Suppressor macrophage treated with lipopolysaccharide for 4 hours (primary cell): ENCODE measurements at regions not wholly inside any gene's neighbourhood (a gene's known extent, or its start where the extent isn't known, plus 50 kb on each side); places are given as distances from the start of the nearest gene placed in this dataset.

ENCODE experiments used
- DNase-seq: peaks from one replicate; pipeline ENCODE4 v3.0.0-alpha.2; 2020

DNA sequence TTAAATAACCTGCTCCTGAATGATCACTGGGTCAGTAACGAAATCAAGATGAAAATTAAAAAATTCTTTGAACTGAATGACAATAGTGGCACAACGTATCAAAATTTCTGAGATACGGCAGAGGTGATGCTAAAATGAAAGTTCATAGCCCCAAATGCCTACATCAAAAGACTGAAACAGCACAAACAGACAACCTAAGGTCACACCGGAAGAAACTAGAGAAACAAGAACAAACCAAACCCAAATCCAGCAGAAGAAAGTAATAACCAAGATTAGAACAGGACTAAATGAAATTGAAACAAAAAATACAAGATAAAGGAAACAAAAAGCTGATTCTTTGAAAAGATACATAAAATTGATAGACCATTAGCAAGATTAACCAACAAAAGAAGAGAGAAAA is 324.1 kb downstream of the RBM26 start:
- no peak for DNase-seq

DNA sequence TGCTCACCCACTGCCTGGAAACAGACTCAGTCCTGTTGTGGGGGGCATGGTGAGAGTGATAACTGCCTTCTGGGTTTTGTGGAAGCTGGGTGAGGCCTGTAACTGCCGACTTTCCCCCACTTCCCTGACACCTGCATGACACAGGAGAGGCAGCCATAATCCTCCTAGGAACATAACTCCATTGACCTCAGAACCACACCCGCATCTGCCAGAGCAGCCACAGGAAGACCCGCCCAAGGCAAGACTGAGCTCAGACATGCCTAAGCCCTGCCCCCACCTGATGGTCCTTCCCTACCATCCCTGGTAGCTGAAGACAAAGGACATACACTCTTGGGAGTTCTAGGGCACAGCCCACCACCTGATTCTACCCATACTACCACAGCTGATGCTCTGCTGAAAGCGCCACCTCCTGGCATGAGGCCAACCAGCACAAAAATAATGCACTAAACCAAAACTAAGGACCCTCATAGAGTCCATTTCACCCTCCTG is 326.7 kb downstream of the RBM26 start:
- DNase-seq, result no peak

DNA sequence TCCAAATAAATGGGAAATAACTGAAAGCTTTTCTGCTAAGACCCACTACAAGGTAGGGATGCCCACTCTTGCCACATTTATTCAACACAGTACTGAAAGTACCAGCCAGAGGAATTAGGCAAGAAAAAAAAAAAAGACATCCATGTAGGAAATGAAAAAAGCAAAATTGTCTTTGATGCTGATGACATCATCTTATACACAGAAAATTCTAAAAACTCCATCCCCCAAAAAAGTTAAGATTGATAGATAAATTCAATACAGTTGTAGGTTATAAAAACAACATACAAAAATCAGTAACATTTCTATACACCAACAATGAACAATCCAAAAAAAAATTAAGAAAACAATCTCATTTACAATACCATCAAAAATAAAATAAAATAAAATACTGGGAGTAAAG is 330.4 kb downstream of the RBM26 start:
- DNase-seq, result no peak

DNA sequence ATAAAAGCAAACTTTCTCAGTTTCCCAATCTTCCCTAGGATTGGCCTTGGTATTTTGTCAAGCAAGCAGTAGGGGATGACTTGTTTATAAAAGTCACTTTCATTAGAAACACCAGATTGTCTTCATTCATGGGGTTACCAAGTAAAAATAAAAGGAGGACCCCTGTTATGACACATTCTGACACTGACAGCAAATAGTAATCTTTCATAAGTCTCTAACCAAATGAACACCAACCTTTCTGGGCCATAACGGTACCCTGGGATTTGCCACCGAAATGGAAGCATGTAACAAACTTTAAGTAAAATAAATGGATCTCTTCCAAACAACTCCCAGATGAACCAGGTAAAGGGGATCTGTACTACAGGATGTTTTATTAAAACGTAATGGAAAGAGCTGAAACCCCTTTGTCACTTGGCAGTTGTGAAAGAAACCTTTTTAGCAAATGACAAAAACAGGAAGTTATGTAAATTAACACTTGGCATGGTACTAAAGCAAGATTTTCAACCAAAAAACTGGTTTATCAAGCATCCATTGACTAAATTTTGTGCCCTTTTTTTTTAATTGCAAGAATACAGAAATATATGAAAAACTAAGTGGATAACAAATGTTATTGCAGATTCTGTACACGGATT is 335.6 kb downstream of the RBM26 start:
- no peak for DNase-seq

DNA sequence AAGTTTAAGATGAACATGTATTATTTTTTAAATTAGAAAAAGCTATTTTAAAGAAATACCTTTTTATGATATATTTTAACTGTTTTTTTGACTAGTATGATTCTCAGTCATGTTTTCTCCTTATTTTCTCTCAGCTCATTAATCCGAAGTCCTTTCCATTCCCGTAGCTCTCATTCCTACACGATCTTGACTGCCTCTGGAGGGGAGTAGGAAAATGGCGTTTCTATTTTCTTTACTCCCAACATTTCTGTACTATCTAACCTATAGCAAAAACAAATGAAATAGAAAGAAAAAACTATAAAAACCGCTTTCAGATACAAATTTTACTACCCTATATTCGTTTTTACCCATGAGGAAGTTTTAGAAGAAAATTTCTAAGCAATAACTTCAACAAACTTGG is 343.8 kb downstream of the RBM26 start:
- no peak for DNase-seq

DNA sequence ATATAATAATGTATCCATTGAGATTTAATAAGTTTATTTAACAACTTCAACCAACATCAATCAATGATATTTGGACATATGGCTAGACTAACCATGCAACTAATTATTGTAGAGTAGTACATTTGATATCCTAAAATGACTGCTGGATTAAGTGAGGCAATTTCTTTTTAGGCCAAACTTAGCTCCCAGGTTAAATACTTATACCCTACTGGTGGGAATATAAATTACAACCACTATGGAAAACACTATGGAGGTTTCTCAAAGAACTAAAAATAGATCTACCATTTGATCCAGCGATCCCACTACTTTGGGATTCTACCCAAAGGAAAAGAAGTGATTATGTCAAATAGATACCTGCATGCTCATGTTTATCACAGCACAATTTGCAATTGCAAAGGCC is 345.8 kb downstream of the RBM26 start:
- DNase-seq, result no peak

DNA sequence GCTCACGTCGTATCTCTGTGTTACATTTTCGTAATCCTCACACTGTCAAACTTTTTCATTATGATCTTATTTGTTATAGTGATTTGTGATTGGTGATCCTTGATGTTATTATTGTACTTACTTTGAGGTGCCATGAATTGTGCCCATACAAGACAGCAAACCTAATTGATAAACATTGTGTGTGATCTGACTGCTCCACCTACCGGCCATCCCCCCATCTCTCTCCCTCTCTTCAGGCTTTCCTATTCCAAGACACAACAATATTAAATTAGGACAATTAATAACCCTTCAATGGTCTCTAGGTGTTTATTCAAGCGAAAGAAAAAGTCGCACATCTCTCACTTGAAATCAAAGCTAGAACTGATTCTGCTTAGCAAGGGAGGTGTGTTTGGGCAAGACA is 349.3 kb downstream of the RBM26 start:
- no peak for DNase-seq

DNA sequence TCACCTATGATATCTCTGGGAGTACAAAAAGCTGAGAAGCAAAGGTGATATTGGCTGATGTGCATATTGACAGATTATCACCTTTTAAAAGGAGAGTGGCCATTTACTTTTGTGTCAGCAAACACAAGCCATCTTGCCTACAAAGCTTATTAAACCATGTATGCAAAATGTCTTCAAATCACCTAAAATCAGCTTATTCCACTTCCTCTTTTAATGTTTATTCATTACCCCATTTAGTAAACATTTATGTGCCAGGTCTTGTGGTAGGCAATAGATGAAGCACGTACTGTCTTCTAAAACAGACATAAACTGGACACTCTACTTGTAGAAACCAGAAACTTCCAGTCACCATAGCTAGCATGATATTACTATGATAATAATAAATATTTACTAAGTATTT is 354.6 kb downstream of the RBM26 start:
- DNase-seq, result no peak

DNA sequence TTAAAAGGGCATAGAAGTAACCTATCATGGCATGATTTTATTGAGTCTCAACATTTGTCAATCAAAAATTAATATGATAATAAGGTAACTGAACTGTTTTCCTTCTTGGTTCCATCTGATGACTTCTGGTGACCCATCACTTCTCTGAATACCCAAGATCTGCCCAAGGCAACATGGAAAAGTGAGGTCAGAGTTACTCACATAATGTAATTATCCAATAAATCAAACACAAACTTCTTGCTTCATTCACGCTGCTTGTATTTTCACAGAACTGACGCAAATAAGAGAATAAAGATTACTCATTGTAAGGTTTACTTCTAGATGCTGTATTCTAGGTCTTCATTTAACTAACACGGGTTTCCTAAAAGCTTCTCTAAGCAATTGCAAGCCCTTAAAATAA is 361.6 kb downstream of the RBM26 start:
- no peak for DNase-seq

DNA sequence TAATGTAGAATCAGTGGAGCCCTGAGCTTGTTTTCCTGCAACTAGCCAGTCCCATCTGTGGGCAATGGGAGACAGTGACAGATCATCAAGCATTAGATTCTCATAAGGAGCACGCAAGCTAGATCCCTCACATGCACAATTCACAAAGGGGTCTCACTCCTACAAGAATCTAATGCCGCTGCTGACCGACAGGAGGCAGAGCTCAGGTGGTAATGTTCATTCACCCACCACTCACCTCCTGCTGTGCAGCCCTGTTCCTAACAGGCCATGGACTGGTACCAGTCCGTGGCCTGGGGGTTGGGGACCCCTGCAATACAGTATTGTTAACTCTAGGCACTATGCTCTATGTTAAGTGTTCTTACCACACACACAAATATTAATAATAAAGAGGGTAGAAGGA is 362.8 kb downstream of the RBM26 start:
- DNase-seq, result no peak

DNA sequence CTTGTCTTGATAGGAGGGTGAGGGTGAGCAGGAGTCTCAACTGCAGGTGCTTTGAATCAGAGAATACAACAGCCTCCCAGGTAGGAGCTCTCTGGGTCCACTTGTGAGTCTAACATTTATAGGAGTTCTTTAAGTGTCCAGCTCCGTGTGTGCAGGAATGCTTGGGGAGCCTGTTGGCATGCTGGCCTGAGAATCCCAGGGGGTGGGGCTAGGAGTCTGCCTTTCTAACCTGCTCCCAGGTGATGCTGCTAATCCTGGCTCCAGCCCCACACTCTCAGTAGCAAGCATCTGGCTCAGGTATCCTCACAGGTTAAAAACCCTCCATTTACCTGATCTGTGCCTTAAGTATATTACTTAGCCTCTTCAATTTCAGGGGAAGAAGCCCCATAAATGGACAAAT is 368.9 kb downstream of the RBM26 start:
- no peak for DNase-seq

DNA sequence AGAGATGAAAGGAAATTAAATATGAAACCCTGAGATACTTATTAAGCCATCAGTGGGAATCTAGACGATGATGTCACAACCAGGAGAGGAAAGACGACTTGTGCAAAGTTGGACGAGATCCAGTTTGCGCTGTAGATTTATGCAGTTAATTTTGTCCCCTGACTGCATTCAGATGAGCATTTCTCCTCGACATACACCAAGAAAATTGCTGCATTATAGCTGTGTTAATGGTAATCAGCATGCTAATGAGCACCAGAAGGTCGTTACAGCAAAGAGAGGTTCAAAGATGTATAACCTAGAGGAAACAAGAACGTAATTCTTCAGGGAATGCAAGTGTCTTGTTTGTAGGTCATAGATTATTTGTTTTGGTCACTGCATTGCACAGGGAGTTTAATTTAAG is 371.7 kb downstream of the RBM26 start:
- no peak for DNase-seq

DNA sequence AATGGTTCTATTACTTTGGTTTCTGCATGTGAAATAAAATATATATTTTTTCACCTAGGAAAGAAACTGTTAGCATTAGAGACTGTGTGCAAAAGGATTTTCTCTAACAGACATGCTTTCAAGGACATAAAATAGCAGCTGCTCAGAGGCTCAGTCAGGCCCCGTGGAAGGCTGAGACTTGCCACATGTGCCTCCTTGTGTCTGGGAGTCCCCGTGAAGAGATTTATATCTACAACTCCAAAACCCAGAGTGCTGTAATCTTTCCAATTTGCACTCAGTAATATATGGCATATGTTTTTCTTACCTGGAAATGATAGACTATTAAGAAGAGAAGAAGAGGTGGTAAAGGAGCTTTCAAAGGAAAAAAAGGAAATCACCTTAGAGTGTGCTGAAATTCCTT is 371.6 kb upstream of the OBI1 start:
- DNase-seq, result no peak

DNA sequence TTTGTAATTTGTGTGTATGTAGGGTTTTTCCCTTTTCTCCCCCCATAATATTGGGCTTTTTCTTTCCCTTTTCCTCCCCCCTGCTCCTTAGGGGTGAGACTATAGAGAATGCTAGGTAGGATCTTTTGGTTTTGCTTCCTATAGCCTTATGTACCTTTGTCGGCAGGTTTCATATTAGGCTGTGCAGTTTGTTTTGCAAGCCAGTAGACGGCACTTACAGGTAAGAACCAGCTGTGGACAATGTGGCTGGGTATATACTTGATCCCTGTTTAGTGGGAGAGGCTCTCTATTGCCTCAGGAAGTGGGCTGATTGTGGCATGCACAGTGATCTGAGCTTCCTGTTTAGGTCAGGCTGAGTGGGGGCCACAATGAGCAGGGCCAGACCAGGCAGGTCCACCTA is 359.2 kb upstream of the OBI1 start:
- DNase-seq, result no peak

DNA sequence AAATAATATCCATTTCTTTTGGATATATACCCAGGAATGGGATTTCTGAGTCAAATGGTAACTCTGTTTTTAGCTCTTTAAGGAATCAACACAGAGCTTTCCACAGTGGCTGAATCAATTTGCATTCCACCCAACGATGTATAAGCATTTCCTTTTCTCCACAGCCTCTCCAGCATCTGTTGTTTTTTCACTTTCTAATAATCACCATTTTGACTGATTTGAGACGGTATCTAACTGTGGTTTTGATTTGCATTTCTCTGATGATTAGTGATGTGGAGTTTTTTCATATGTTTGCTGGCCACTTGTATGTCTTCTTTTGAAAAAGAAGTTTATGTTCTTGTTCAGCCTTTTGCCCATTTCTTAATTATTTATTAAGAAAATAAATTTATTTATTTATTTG is 352.2 kb upstream of the OBI1 start:
- no peak for DNase-seq

DNA sequence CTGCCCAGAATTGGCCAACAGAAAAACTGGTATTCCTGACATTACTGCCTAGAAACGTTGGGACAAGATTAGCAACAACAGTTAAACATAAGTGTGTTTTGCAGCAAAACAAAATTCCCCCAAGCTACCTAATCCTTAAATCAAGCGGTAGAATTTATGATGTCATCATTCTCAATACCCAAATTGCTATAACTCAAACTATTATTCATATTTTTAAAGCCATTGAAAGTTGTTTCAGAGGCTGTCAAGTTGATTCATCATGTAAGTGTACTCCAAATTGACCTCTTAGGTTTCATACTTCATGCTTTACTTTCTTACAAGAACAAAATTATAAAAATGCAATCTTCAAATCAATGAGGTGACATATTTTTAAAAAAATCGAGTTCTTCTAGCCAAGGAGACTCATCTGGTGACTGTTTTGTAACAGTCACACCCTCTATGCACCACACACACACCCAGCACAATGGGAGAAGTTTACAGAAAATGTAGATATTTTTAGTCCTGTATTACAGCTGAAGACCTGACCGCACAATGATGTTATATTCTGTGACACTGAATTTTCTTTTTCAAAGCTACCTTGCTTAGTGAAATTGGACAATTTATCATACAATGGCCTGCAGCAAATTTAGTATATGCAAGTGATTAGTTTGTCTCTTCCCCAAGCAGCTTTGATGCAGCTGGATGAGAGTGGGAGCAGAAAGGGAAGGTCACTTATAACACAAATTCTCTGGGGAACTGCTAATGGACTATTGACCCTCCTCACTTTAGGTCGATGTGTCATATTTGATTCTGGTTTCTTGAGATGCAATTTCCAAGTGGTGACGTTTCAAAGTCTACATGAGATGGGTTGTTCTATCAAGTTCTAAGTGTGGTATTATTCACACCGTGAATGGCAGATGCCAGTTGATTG is 345.3 kb upstream of the OBI1 start:
- no peak for DNase-seq

DNA sequence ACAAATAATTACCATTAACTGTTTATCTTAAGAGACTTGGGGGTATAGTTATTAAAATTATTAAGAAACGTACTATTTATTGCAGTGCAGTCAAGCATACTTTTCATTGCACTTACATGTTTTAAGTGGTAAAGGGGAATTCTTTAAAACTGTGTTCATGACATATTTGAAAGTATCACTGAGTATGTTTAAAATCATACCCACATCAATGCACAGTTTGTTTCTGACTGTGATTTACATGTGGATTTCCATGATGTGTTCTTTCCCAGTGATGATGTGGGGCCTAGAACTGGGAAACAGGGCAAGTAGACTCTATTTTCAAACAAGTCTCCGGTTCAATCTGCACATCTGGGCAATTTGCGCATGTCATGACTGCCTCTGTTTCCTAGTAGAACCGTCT is 340.5 kb upstream of the OBI1 start:
- DNase-seq, result no peak

DNA sequence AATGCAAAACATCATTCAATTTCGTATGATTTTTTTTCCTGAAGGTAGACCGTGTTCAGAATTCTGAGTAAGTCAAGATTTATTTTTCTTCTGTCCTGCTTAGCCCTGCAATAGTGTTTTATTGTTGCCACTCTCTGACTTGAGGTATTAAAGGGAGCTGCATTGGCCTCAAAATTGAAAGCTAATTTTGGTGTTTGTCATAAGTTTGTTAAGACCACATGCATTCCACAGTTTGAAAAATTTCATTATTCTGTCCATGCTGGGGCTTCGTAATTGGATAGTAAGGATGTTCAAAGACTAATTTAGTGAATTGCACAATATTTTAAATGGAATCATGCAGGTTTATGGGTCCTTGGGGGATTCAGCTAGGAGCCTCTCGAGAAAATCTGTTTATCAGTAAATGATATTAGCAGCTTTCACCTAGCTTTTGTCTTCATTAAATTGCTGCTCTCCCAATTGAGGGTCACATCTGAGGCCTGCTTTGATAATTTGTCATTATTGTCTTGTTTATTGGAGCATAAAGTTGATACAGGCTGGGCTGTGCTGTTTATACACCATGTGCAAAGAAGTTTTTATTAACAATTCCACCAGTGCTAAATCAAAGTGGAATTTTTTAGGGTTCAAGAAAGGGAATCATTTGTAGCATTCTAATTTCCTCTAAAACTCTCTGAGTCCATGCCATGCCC is 339.8 kb upstream of the OBI1 start:
- no peak for DNase-seq

DNA sequence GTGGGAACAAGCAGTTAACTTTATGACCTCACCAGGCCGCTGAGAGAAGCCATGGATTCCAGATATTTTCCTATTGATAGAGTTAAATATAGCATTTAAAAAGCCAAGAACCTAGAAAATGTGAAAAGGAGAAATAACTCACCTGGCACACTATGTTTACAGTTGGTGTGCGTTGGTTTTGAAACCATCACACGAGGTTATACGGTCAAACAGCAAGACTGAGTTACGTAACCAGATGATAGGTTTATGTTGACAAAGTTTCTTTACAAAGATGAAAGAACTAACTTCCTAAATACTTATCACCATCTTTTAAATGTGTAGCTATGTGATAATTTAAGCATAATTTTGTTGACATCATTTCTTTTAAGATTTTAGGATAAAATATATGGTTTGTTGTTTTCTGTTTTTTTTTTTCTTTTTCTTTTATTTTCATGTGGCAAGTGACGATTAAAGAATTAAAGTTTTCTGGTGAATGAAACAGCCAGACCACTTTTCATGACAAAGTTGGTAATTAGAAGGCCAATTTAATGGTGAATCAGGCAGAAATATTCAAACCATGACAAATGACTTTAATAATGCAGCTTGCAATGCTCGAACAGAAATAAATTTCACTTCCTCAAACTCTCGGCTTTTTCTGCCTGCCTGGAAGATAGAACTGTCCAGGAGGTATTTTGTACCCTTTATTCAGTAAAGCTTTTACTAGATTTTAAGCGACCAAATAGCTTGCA is 339.1 kb upstream of the OBI1 start:
- DNase-seq, result no peak

DNA sequence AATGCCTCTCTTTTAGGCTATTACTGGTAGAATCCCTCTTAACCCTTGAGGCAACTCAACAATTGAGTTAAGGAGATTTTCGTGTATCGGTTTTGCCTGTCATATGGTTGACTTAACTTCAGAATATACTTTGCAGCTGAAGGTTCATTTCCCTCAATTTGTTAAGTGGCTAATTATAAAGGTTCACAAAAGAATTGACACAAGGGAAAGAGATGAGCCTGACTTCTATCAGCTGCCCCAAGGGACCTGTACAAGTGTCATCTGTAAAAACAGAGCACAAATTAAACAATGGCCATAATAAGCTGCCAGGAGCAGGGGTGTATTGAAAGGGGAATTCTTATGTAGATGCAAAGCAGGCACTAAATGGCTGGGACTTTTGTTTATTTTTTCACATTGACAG is 334.8 kb upstream of the OBI1 start:
- DNase-seq, result no peak

DNA sequence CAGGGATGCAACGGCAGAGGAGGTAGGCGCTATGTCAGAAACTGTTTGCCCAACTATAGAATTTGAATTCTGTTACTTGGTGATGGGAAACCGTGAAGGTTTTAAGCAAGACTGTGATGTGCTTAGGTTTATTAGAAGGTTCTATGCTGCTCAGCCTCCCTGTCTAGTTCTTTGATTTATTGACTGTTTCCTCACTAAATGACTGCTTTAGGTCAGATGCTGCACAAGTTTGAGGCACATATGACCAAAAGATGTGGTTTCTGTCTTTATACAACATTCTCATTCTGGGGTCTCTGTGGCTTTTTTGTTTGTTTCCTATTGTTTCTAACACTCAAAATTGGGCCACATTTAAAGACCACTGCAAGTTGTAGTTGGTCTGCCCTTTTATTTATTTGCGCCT is 323.0 kb upstream of the OBI1 start:
- DNase-seq, result no peak

DNA sequence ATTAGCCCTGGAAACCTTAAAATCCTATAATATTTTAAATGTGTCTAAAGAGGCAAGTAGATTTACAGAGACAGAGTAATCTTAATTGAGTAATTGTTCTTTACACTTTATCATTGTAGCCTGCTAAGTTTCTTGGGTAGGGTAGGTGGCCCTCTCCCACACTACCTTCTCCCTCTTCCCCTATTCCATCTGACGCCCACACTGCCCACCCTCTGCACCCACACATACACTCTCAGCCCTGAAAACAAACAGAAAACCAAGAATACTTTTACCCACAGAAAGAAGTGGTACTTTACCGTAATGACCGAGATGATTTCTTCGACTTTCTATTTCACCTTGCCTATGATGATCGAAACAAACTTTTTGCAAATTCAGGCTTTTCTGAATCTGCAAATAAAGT is 320.4 kb upstream of the OBI1 start:
- DNase-seq, result no peak

DNA sequence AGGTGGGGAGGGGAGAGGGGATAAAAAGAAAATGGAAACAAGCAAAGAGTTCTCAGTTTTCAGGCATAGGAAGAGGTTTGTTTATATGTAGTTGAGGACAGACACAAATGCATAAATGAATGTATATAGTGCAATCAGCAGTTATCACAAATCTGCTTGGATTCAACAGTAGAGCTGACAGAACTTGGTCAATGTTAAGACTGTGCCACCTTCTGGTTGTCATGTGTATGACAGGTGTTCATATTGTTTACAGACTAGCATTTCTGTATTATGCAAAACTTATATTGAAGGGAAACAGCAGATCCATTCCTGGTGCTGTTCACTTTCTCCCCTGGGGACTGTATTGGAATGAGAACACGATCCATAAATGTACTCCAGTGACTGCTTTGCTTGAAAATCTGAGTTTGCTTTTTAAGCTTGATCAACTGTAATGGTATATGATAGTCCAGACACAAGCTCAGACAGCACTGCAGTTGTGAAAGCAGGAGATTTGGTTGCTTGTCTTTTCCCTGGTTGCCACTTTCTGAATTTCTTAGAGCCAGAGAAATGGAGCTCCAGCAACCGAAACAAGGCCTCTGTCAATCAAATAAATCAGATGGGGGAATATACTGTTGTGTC is 319.5 kb upstream of the OBI1 start:
- peak; percentile 69 for DNase-seq
